ENCODE measurements at regions not wholly inside any gene's neighbourhood (a gene's known extent, or its start where the extent isn't known, plus 50 kb on each side); places are given as distances from the start of the nearest gene placed in this dataset.
"Not testable (repeated sequence)": the region's sequence is repeated elsewhere in the genome, so short reads cannot be mapped to it uniquely, and the experiment has no call there.

- no peaks in the 10 kb centered on the region for H3K27me3 ChIP-seq
- ATAC-seq, result no peak
- 69% methylated on average over 3 of the region's 3 CpGs for WGBS (ENCODE audit: insufficient coverage, low coverage, low lambda C conversion rate, missing lambda C conversion rate)
- no peak for TF ChIP-seq POLR2A (IDR thresholded peaks at IDR 0.05)
- intact Hi-C loops (cut with DNase I), result no loop called here
- H3K27ac ChIP-seq, result no peak overlapping the region
- H3K4me1 ChIP-seq, result no peaks in the 10 kb centered on the region
- no peak overlapping the region for H3K4me3 ChIP-seq
- no peaks in the 10 kb centered on the region for H3K9me3 ChIP-seq
- no peak for DNase-seq
- no peaks in the 10 kb centered on the region for H3K36me3 ChIP-seq
These were observed 494.6 kb upstream of the ADGRL4 start for GRCh38 chr1:79501153-79501552.

DNA sequence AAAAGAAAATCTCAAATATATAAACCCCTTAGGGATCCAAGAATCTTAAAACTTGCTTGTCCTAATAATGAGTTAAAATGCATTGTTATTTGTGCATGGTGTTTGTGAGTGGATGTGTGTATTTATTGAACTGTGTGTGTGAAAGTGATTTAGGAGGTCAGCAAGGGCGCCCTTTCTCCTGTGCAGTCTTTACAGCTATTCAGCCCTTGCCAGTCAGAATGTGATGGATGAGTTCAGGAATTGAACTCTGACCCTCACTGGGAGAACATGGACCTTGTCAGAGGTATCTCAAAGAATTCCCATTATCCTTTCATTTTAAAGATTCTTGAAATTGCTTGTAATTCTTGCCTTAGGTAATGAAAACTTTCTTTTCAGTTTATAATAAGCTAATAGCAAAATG, 493.0 kb upstream of the ADGRL4 start:
- H3K27ac ChIP-seq, result no peak overlapping the region
- no peak for TF ChIP-seq POLR2A (IDR thresholded peaks at IDR 0.05)
- TF ChIP-seq, protein P1, sequence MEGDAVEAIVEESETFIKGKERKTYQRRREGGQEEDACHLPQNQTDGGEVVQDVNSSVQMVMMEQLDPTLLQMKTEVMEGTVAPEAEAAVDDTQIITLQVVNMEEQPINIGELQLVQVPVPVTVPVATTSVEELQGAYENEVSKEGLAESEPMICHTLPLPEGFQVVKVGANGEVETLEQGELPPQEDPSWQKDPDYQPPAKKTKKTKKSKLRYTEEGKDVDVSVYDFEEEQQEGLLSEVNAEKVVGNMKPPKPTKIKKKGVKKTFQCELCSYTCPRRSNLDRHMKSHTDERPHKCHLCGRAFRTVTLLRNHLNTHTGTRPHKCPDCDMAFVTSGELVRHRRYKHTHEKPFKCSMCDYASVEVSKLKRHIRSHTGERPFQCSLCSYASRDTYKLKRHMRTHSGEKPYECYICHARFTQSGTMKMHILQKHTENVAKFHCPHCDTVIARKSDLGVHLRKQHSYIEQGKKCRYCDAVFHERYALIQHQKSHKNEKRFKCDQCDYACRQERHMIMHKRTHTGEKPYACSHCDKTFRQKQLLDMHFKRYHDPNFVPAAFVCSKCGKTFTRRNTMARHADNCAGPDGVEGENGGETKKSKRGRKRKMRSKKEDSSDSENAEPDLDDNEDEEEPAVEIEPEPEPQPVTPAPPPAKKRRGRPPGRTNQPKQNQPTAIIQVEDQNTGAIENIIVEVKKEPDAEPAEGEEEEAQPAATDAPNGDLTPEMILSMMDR (IDR thresholded peaks at IDR 0.05), result no peak
- 50% methylated on average over 1 of the region's 1 CpG for WGBS (ENCODE audit: insufficient coverage, low coverage, low lambda C conversion rate, missing lambda C conversion rate)

DNA sequence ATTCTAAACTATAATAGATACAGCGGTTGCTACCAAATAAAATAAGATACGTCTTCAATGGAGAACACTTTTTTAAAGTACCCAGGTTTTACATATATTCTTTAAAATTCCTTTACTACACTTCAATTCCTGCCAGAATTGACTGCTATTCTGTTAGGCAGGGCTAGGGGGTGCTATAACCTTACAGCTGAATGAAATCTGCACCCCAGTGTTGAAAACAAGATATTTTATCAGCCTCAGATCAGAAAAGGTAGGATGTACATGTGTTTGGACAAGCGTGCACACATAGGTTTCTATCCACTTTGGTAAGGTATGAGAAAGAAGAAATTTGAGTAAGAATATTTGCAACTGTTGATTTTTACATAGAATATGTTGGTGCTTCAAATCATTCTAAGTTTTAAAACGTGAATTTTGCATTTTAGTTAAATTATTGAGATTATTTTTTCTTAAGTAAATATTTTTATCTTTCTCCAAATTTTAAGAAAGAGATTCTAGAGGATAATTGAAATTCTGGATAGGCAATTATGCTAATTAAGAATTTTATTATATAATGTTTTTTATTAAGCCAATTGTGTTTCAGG, 490.8 kb upstream of the ADGRL4 start:
- intact Hi-C loops (cut with DNase I), result no loop called here
- Histone ChIP-seq H3K4me3 (no peak overlapping the region), H3K27ac (no peak overlapping the region), H3K27me3 (no peaks in the 10 kb centered on the region), H3K4me1 (no peaks in the 10 kb centered on the region), H3K36me3 (no peaks in the 10 kb centered on the region), H3K9me3 (no peaks in the 10 kb centered on the region)
- DNase-seq, result no peak
- peak; percentile 58 to 76 (median 69) for ATAC-seq
- TF ChIP-seq, protein P1 (IDR thresholded peaks at IDR 0.05), result peak; percentile 65 to 82 (median 74)
- no peak for TF ChIP-seq POLR2A (IDR thresholded peaks at IDR 0.05)
- whole genome bisulfite sequencing (ENCODE audit: insufficient coverage, low coverage, low lambda C conversion rate, missing lambda C conversion rate), result 18% methylated on average over 4 of the region's 4 CpGs

More for the DNA sequence above, 493.0 kb upstream of the ADGRL4 start:
- DNase-seq (no peak), ATAC-seq (no peak)
- no peaks in the 10 kb centered on the region for H3K9me3 ChIP-seq
- H3K4me3 ChIP-seq, result no peak overlapping the region
- intact Hi-C loops (cut with DNase I), result no loop called here
- no peaks in the 10 kb centered on the region for H3K27me3 ChIP-seq
- no peaks in the 10 kb centered on the region for H3K4me1 ChIP-seq
- no peaks in the 10 kb centered on the region for H3K36me3 ChIP-seq

- intact Hi-C loops (cut with DNase I), result no loop called here
- WGBS (ENCODE audit: insufficient coverage, low coverage, low lambda C conversion rate, missing lambda C conversion rate), result 34% methylated on average over 2 of the region's 2 CpGs
- Histone ChIP-seq H3K9me3 (no peaks in the 10 kb centered on the region), H3K4me3 (no peak overlapping the region), H3K4me1 (no peaks in the 10 kb centered on the region), H3K27me3 (no peaks in the 10 kb centered on the region), H3K27ac (no peak overlapping the region), H3K36me3 (no peaks in the 10 kb centered on the region)
- DNase-seq (no peak), ATAC-seq (no peak)
- TF ChIP-seq, protein P1 (IDR thresholded peaks at IDR 0.05), result no peak
- no peak for TF ChIP-seq POLR2A (IDR thresholded peaks at IDR 0.05)
These were observed 489.6 kb upstream of the ADGRL4 start for GRCh38 chr1:79496129-79496528.

DNA sequence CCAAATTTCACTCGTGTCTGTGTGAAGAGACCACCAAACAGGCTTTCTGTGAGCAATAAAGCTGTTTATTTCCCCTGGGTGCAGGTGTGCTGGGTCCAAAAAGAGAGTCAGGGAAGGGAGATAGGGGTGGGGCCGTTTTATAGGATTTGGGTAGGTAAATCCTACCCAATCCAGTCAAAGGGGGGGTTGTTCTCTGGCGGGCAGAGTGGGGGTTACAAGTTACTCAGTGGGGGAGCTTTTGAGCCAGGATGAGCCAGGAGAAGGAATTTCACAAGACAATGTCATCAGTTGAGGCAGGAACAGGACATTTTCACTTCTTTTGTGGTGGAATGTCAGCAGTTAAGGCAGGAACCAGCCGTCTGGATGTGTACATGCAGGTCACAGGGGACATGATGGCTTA, 487.2 kb upstream of the ADGRL4 start:
- 37% methylated on average over 3 of the region's 4 CpGs for WGBS (ENCODE audit: insufficient coverage, low coverage, low lambda C conversion rate, missing lambda C conversion rate)
- H3K27me3 ChIP-seq; ATAC-seq; H3K27ac ChIP-seq; H3K36me3 ChIP-seq; H3K4me3 ChIP-seq; H3K4me1 ChIP-seq; DNase-seq; intact Hi-C loops (cut with DNase I); H3K9me3 ChIP-seq: not testable (repeated sequence)

GRCh38 chr1:79488572-79489121, 482.1 kb upstream of the ADGRL4 start:
- H3K9me3 ChIP-seq; H3K27me3 ChIP-seq; H3K27ac ChIP-seq; H3K4me1 ChIP-seq; H3K36me3 ChIP-seq; DNase-seq; ATAC-seq; H3K4me3 ChIP-seq; intact Hi-C loops (cut with DNase I): not testable (repeated sequence)
- WGBS (ENCODE audit: insufficient coverage, low coverage, low lambda C conversion rate, missing lambda C conversion rate), result 67% methylated on average over 4 of the region's 4 CpGs

Measured in right lobe of liver (tissue), 6 donors.